T-cell (primary cell): ENCODE measurements at regions not wholly inside any gene's neighbourhood (a gene's known extent, or its start where the extent isn't known, plus 50 kb on each side); places are given as distances from the start of the nearest gene placed in this dataset.

Experiments used
- ATAC-seq, 4 experiments: fragments of 200-7000 bp in 3 of 4; fragments of 150-1000 bp in 1 of 4; cut with Tn5 transposase; replicated peaks in 1 of 4; 1 replicate in 3 of 4; 2 replicates in 1 of 4; pipeline ENCODE4 v1.10.0; 2021; ENCODE audit warnings: moderate library complexity in 3 of 4, mild to moderate bottlenecking in 2 of 4, moderate number of reproducible peaks in 1 of 4
- CTCF ChIA-PET, 2 donors: fragments of 300-600 bp; sonication (Branson Sonifier 250); formaldehyde crosslinking; loops; one replicate each; lab custom pipeline; 2022; ENCODE audit warnings: antibody characterized with exemption in 2 of 2; lab: Charles Lee
- POLR2A ChIA-PET, 2 donors: fragments of 300-600 bp; sonication (Branson Sonifier 250); formaldehyde crosslinking; loops; one replicate each; lab custom pipeline; 2022; ENCODE audit warnings: antibody characterized with exemption in 2 of 2; lab: Charles Lee
- DNase-seq, 35 experiments: peaks; one replicate each; pipeline versions ENCODE4 v3.0.0 to v3.0.0-alpha.2; 2013 to 2023
- H3K27ac ChIP-seq: one replicate; pipeline ENCODE4 v1.5.1; 2013; ENCODE audit warnings: low read length
- H3K27me3 ChIP-seq, 2 experiments: replicated peaks in 1 of 2; 1 replicate in 1 of 2; 2 replicates in 1 of 2; pipeline versions ENCODE4 v1.6.1 to v1.7.0; 2013; ENCODE audit warnings: low read length in 1 of 2, mixed read lengths in 1 of 2; ENCODE audit not compliant: control insufficient read depth in 2 of 2, insufficient read depth in 2 of 2; ENCODE audit errors: extremely low read depth in 1 of 2
- H3K36me3 ChIP-seq, 2 donors: 1 replicate in 1 of 2; 2 replicates in 1 of 2; pipeline versions ENCODE4 v1.6.1 to v1.7.0; 2013; ENCODE audit warnings: low read length in 1 of 2; ENCODE audit not compliant: control insufficient read depth in 2 of 2, insufficient read depth in 1 of 2; ENCODE audit errors: extremely low read depth in 1 of 2
- H3K4me1 ChIP-seq, 2 experiments: 1 replicate in 1 of 2; 2 replicates in 1 of 2; pipeline versions ENCODE4 v1.6.1 to v1.7.0; 2013; ENCODE audit warnings: low read length in 2 of 2, mixed read lengths in 1 of 2; ENCODE audit not compliant: insufficient read depth in 2 of 2, control insufficient read depth in 1 of 2; ENCODE audit errors: extremely low read depth in 1 of 2
- H3K4me3 ChIP-seq, 2 donors: 1 replicate in 1 of 2; 2 replicates in 1 of 2; pipeline versions ENCODE4 v1.5.1 to v1.7.0; 2013; ENCODE audit warnings: mild to moderate bottlenecking in 2 of 2, low read length in 1 of 2, moderate library complexity in 1 of 2; ENCODE audit not compliant: control insufficient read depth in 1 of 2; ENCODE audit errors: extremely low read depth in 1 of 2
- H3K9me3 ChIP-seq: 2 replicates; pipeline ENCODE4 v1.7.0; 2013
- H3K27ac Mint-ChIP-seq, 2 donors: one replicate each; pipeline ENCODE4 v1.8.0; 2020 to 2021; ENCODE audit warnings: mild to moderate bottlenecking in 2 of 2, mixed read lengths in 2 of 2
- H3K27me3 Mint-ChIP-seq, 2 donors: one replicate each; pipeline ENCODE4 v1.8.0; 2021 to 2022; ENCODE audit warnings: mixed read lengths in 2 of 2
- H3K36me3 Mint-ChIP-seq: one replicate; pipeline ENCODE4 v1.8.0; 2021; ENCODE audit warnings: mixed read lengths
- H3K4me1 Mint-ChIP-seq, 3 donors: one replicate each; pipeline ENCODE4 v1.8.0; 2020 to 2022; ENCODE audit warnings: mixed read lengths in 3 of 3, mild to moderate bottlenecking in 1 of 3
- H3K4me3 Mint-ChIP-seq, 3 donors: one replicate each; pipeline ENCODE4 v1.8.0; 2020 to 2022; ENCODE audit warnings: mild to moderate bottlenecking in 3 of 3, mixed read lengths in 3 of 3, moderate library complexity in 3 of 3
- H3K9me3 Mint-ChIP-seq, 3 donors: one replicate each; pipeline ENCODE4 v1.8.0; 2020 to 2022; ENCODE audit warnings: mixed read lengths in 3 of 3
- WGBS: methylation state at CpG from one replicate; pipeline ENCODE4 v1.1.5; 2013; ENCODE audit warnings: missing lambda C conversion rate; ENCODE audit not compliant: insufficient coverage; 5-methylcytosine and 5-hydroxymethylcytosine counted together

- H3K4me1 ChIP-seq: peaks cover 7 to 14% of the 10 kb centered on the region in 2 experiments
- WGBS: no CpG with 5 or more reads among the region's 1 CpG
- no peak for DNase-seq
- no peaks in the 10 kb centered on the region for H3K36me3 ChIP-seq
- H3K27me3 ChIP-seq: peaks cover 21 to 25% of the 10 kb centered on the region in 2 experiments
- POLR2A ChIA-PET: no interaction called here
- H3K27ac ChIP-seq: no peak overlapping the region
- ATAC-seq: no peak
- H3K9me3 ChIP-seq: no peaks in the 10 kb centered on the region
- H3K9me3 Mint-ChIP-seq: no peaks in the 10 kb centered on the region
- no peaks in the 10 kb centered on the region for H3K36me3 Mint-ChIP-seq
- H3K27ac Mint-ChIP-seq: no peak overlapping the region
- H3K4me3 Mint-ChIP-seq: no peak overlapping the region
- peaks cover 55 to 62% of the 10 kb centered on the region in 2 donors for H3K27me3 Mint-ChIP-seq
- H3K4me3 ChIP-seq: no peak overlapping the region
- CTCF ChIA-PET: no interaction called here
- peaks cover 24 to 29% (median 25%) of the 10 kb centered on the region in 3 donors for H3K4me1 Mint-ChIP-seq
These were observed 63.9 kb downstream of the MAT2B start for GRCh38 chr5:163569284-163569683.

- Histone ChIP-seq H3K9me3 (no peaks in the 10 kb centered on the region), H3K36me3 (no peaks in the 10 kb centered on the region), H3K27ac (no peak overlapping the region), H3K4me3 (no peak overlapping the region), H3K27me3 (peaks cover under 1 to 14% of the 10 kb centered on the region in 2 experiments), H3K4me1 (peaks cover under 1 to 2% of the 10 kb centered on the region in 2 experiments)
- Mint-ChIP-seq H3K9me3 (no peaks in the 10 kb centered on the region), H3K27me3 (peaks cover 35 to 44% of the 10 kb centered on the region in 2 donors), H3K36me3 (no peaks in the 10 kb centered on the region), H3K27ac (no peak overlapping the region), H3K4me1 (peaks cover 2 to 7% (median 7%) of the 10 kb centered on the region in 3 donors), H3K4me3 (no peak overlapping the region)
- ChIA-PET CTCF (no interaction called here), POLR2A (no interaction called here)
- ATAC-seq: no peak
- no peak for DNase-seq
- WGBS: 80% methylated on average over 2 of the region's 3 CpGs
These were observed 66.3 kb downstream of the MAT2B start for GRCh38 chr5:163571744-163572143.

- no CpG with 5 or more reads among the region's 5 CpGs for WGBS
- H3K4me1 Mint-ChIP-seq: no peaks in the 10 kb centered on the region
- Histone ChIP-seq H3K4me1 (no peaks in the 10 kb centered on the region), H3K36me3 (no peaks in the 10 kb centered on the region), H3K27me3 (peaks cover 0 to 2% of the 10 kb centered on the region in 2 experiments), H3K4me3 (no peak overlapping the region), H3K9me3 (no peaks in the 10 kb centered on the region), H3K27ac (no peak overlapping the region)
- ChIA-PET CTCF (no interaction called here), POLR2A (no interaction called here)
- no peak for ATAC-seq
- no peak overlapping the region for H3K27ac Mint-ChIP-seq
- H3K36me3 Mint-ChIP-seq: no peaks in the 10 kb centered on the region
- H3K9me3 Mint-ChIP-seq: peaks cover 0 to 2% (median 0%) of the 10 kb centered on the region in 3 donors
- peaks cover 22 to 25% of the 10 kb centered on the region in 2 donors for H3K27me3 Mint-ChIP-seq
- DNase-seq: no peak
- no peak overlapping the region for H3K4me3 Mint-ChIP-seq
These were observed 69.3 kb downstream of the MAT2B start for GRCh38 chr5:163574472-163575440.

- H3K9me3 ChIP-seq: no peaks in the 10 kb centered on the region
- no peak overlapping the region for H3K27ac ChIP-seq
- Mint-ChIP-seq H3K9me3 (peaks cover 0 to 3% (median 0%) of the 10 kb centered on the region in 3 donors), H3K27me3 (peaks cover 22 to 24% of the 10 kb centered on the region in 2 donors), H3K4me3 (no peak overlapping the region), H3K4me1 (no peaks in the 10 kb centered on the region), H3K27ac (no peak overlapping the region), H3K36me3 (no peaks in the 10 kb centered on the region)
- no peak for ATAC-seq
- H3K4me3 ChIP-seq: no peak overlapping the region
- H3K36me3 ChIP-seq: no peaks in the 10 kb centered on the region
- no peaks in the 10 kb centered on the region for H3K4me1 ChIP-seq
- ChIA-PET CTCF (no interaction called here), POLR2A (interaction anchor here in 1 of 2 donors (0.7 kb wide), 1 partner anchor 20 kb away, joined by 3 read pairs; no protein-coding TSS in a partner anchor)
- DNase-seq: no peak
- WGBS: 100% methylated on average over 1 of the region's 5 CpGs
- no peaks in the 10 kb centered on the region for H3K27me3 ChIP-seq
These were observed 73.2 kb downstream of the MAT2B start for GRCh38 chr5:163578652-163579051.

- H3K4me3 Mint-ChIP-seq: no peak overlapping the region
- no CpG with 5 or more reads among the region's 4 CpGs for WGBS
- ATAC-seq: no peak
- H3K27ac ChIP-seq: no peak overlapping the region
- H3K27ac Mint-ChIP-seq: no peak overlapping the region
- H3K4me1 Mint-ChIP-seq: no peaks in the 10 kb centered on the region
- ChIA-PET CTCF (no interaction called here), POLR2A (no interaction called here)
- H3K36me3 ChIP-seq: no peaks in the 10 kb centered on the region
- no peaks in the 10 kb centered on the region for H3K36me3 Mint-ChIP-seq
- peaks cover 20% of the 10 kb centered on the region in 2 donors for H3K27me3 Mint-ChIP-seq
- H3K4me1 ChIP-seq: no peaks in the 10 kb centered on the region
- H3K4me3 ChIP-seq: no peak overlapping the region
- DNase-seq: no peak
- peaks cover 0 to 3% (median 0%) of the 10 kb centered on the region in 3 donors for H3K9me3 Mint-ChIP-seq
- no peaks in the 10 kb centered on the region for H3K9me3 ChIP-seq
- no peaks in the 10 kb centered on the region for H3K27me3 ChIP-seq
These were observed 74.3 kb downstream of the MAT2B start for GRCh38 chr5:163579729-163580128.

- Mint-ChIP-seq H3K4me1 (no peaks in the 10 kb centered on the region), H3K9me3 (peaks cover 0 to 3% (median 0%) of the 10 kb centered on the region in 3 donors), H3K27ac (no peak overlapping the region), H3K36me3 (no peaks in the 10 kb centered on the region), H3K4me3 (no peak overlapping the region), H3K27me3 (peaks cover 20 to 21% of the 10 kb centered on the region in 2 donors)
- no peak overlapping the region for H3K4me3 ChIP-seq
- H3K27me3 ChIP-seq: no peaks in the 10 kb centered on the region
- no peaks in the 10 kb centered on the region for H3K9me3 ChIP-seq
- no peak for ATAC-seq
- no CpG with 5 or more reads among the region's 2 CpGs for WGBS
- no peak for DNase-seq
- ChIA-PET CTCF (no interaction called here), POLR2A (no interaction called here)
- no peaks in the 10 kb centered on the region for H3K36me3 ChIP-seq
- no peaks in the 10 kb centered on the region for H3K4me1 ChIP-seq
- no peak overlapping the region for H3K27ac ChIP-seq
These were observed 75.1 kb downstream of the MAT2B start for GRCh38 chr5:163580516-163580915.
